ENCODE measurements at regions not wholly inside any gene's neighbourhood (a gene's known extent, or its start where the extent isn't known, plus 50 kb on each side); places are given as distances from the start of the nearest gene placed in this dataset.
A peak's percentile ranks its signal among the peaks of the same experiment; 100 is the strongest.
"Not testable (repeated sequence)": the region's sequence is repeated elsewhere in the genome, so short reads cannot be mapped to it uniquely, and the experiment has no call there.

DNA sequence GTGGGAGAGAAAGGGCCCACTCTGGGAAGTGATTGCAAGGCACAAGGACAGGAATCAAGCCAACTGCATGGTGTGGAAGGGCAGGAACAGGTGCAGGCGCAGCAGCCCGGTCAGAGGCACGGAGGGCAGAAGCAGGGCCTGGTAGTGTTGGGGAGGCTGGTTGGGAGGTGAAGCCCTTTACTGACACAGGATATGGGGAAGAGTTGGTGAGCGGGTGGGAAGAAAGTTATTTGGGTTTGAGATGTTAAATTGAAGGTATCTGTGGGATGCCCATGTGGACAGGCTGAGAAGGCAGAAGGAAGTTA is 83.6 kb upstream of the ABHD2 start:
- Histone ChIP-seq H3K27me3 (ENCODE audit: insufficient read depth in 3 of 3, low read length in 2 of 3) (no peaks in the 10 kb centered on the region), H3K4me1 (no peaks in the 10 kb centered on the region), H3K4me3 (no peak overlapping the region), H3K36me3 (ENCODE audit: insufficient read depth in 1 of 2, low read depth in 1 of 2) (no peaks in the 10 kb centered on the region), H3K27ac (peak overlapping the region; percentile 14), H3K9me3 (no peaks in the 10 kb centered on the region)
- WGBS, 3 donors, result 41 to 50% (median 43%) methylated on average over 4 of the region's 4 CpGs
- DNase-seq (no peak), ATAC-seq (peak; percentile 77 to 92 (median 88))
- TF ChIP-seq, protein P1, sequence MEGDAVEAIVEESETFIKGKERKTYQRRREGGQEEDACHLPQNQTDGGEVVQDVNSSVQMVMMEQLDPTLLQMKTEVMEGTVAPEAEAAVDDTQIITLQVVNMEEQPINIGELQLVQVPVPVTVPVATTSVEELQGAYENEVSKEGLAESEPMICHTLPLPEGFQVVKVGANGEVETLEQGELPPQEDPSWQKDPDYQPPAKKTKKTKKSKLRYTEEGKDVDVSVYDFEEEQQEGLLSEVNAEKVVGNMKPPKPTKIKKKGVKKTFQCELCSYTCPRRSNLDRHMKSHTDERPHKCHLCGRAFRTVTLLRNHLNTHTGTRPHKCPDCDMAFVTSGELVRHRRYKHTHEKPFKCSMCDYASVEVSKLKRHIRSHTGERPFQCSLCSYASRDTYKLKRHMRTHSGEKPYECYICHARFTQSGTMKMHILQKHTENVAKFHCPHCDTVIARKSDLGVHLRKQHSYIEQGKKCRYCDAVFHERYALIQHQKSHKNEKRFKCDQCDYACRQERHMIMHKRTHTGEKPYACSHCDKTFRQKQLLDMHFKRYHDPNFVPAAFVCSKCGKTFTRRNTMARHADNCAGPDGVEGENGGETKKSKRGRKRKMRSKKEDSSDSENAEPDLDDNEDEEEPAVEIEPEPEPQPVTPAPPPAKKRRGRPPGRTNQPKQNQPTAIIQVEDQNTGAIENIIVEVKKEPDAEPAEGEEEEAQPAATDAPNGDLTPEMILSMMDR (IDR thresholded peaks at IDR 0.05), result no peak
- intact Hi-C loops (cut with DNase I), result no loop called here

DNA sequence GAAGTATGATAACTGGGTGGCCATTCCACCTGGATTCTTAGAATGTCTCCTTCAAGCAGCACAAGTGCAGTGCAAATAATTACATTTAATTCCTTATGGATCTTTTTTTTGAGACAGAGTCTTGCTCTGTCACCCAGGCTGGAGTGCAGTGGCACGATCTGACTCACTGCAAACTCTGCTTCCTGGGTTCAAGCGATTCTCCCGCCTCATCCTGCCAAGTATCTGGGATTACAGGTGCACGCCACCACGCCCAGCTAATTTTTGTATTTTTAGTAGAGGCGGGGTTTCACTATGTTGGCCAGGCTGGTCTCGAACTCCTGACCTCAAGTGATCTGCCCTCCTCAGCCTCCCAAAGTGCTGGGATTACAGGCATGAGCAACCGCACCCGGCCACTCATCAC is 80.7 kb upstream of the ABHD2 start:
- H3K4me3 ChIP-seq; H3K36me3 ChIP-seq (ENCODE audit: insufficient read depth in 1 of 2, low read depth in 1 of 2); intact Hi-C loops (cut with DNase I); H3K27me3 ChIP-seq (ENCODE audit: insufficient read depth in 3 of 3, low read length in 2 of 3); DNase-seq; H3K4me1 ChIP-seq; H3K9me3 ChIP-seq; H3K27ac ChIP-seq; ATAC-seq: not testable (repeated sequence)
- 79 to 94% (median 85%) methylated on average over 9 of the region's 9 CpGs for WGBS, 3 donors

DNA sequence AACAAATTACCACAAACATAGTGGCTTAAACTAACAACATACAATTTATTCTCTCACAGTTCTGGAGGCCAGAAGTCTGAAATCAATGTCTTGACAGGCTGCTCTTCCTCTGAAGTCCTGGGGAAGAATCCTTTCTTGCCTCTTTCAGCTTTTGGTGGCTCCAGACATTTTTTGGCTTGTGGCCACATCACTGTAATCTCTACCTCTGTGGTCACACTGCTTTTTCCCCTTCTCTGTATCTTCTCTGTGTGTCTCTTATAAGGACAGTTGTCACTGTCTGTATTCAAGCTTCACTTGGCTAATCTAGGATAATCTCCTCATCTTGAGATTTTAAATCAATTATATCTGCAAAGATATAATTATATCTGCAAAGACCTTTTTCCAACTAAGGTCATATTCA is 80.3 kb upstream of the ABHD2 start:
- Histone ChIP-seq H3K4me3 (no peak overlapping the region), H3K27ac (no peak overlapping the region), H3K9me3 (no peaks in the 10 kb centered on the region), H3K4me1 (no peaks in the 10 kb centered on the region), H3K27me3 (ENCODE audit: insufficient read depth in 3 of 3, low read length in 2 of 3) (no peaks in the 10 kb centered on the region), H3K36me3 (ENCODE audit: insufficient read depth in 1 of 2, low read depth in 1 of 2) (no peaks in the 10 kb centered on the region)
- intact Hi-C loops (cut with DNase I), result no loop called here
- no peak for DNase-seq
- ATAC-seq, result no peak
- TF ChIP-seq, protein P1 (IDR thresholded peaks at IDR 0.05), result no peak

DNA sequence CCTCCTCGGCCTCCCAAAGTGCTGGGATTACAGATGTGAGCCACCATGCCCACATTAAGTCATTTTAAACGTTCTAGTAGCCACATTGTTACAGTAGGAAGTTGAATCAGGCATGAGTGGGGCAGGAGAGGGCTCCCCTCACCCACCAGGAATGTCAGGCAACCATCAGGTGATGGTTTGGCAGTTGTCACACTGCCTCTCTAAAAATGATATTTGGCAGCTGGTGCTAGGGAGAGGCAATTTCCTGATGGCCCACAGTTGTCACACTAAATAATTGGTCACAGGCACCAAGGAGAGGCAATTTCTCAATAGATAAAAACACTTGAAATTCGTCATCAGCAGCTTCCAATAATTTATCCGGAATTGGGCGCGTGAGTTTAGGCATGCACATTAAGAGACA is 79.2 kb upstream of the ABHD2 start:
- Histone ChIP-seq H3K36me3 (ENCODE audit: insufficient read depth in 1 of 2, low read depth in 1 of 2) (no peaks in the 10 kb centered on the region), H3K27ac (no peak overlapping the region), H3K4me1 (no peaks in the 10 kb centered on the region), H3K27me3 (ENCODE audit: insufficient read depth in 3 of 3, low read length in 2 of 3) (no peaks in the 10 kb centered on the region), H3K9me3 (no peaks in the 10 kb centered on the region), H3K4me3 (no peak overlapping the region)
- intact Hi-C loops (cut with DNase I), result no loop called here
- WGBS, 3 donors, result 73 to 75% (median 74%) methylated on average over 6 of the region's 6 CpGs
- DNase-seq, result no peak
- TF ChIP-seq, protein P1 (IDR thresholded peaks at IDR 0.05), result no peak
- ATAC-seq, result no peak

DNA sequence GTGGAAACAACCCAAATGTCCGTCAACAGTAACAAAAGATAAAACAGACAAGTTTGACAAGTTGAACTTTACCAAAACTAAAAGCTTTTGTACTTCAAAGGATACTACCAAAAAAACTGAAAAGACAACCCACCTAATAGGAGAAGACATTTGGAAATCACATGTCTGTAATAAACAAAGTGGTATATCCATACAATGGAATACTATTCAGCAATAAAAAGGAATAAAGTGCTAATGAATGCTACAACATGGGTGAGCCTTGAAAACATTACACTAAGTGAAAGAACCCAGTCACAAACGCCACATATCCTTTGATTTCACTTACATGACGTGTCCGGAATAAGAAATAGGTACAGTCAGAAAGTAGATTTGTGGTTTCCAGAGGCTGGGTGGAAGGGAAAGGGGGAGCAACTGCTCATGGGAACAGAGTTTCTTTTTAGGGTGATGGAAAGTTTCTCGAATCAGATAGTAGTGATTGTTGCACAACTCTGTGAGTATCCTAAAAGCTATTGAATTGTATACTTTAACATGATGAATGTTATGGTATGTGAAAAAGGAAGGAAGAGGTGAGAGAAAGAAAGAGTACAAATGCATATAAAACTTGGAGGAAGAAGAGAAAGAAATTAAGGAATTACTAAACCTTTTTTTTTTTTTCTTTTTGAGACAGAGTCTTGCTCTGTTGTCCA is 72.7 kb upstream of the ABHD2 start:
- WGBS, 3 donors, result 95 to 97% (median 95%) methylated on average over 5 of the region's 5 CpGs
- TF ChIP-seq, protein P1 (IDR thresholded peaks at IDR 0.05), result no peak
- H3K9me3 ChIP-seq, result no peaks in the 10 kb centered on the region
- H3K4me3 ChIP-seq, result no peak overlapping the region
- H3K36me3 ChIP-seq (ENCODE audit: insufficient read depth in 1 of 2, low read depth in 1 of 2), result no peaks in the 10 kb centered on the region
- ATAC-seq, result no peak
- intact Hi-C loops (cut with DNase I), result loop anchor here (2.0 to 5.0 kb wide), 2 partner anchors 108 to 111 kb away; no protein-coding TSS in a partner anchor
- no peak overlapping the region for H3K27ac ChIP-seq
- H3K4me1 ChIP-seq, result peaks cover 15% of the 10 kb centered on the region
- H3K27me3 ChIP-seq (ENCODE audit: insufficient read depth in 3 of 3, low read length in 2 of 3), result no peaks in the 10 kb centered on the region
- DNase-seq, result no peak
